SU-DHL-6 (cell line): ENCODE measurements at regions not wholly inside any gene's neighbourhood (a gene's known extent, or its start where the extent isn't known, plus 50 kb on each side); places are given as distances from the start of the nearest gene placed in this dataset.

ENCODE experiments used
- EZH2phosphoT487 ChIP-seq: fragments of 200-600 bp; sonication (generic), shearing (Covaris generic); conservative IDR thresholded peaks from 2 replicates; pipeline ENCODE4 v1.6.1; 2018; ENCODE audit warnings: mild to moderate bottlenecking, antibody characterized with exemption, low read length, moderate library complexity, mixed read lengths
- TF ChIP-seq, protein P1 (sequence below): fragments of 200-600 bp; sonication (generic); IDR thresholded peaks from one replicate; pipeline ENCODE4 v1.5.1; 2017; ENCODE audit warnings: antibody characterized with exemption, mild to moderate bottlenecking, low read length, moderate library complexity; ENCODE audit not compliant: insufficient read depth, poor library complexity, severe bottlenecking

DNA sequence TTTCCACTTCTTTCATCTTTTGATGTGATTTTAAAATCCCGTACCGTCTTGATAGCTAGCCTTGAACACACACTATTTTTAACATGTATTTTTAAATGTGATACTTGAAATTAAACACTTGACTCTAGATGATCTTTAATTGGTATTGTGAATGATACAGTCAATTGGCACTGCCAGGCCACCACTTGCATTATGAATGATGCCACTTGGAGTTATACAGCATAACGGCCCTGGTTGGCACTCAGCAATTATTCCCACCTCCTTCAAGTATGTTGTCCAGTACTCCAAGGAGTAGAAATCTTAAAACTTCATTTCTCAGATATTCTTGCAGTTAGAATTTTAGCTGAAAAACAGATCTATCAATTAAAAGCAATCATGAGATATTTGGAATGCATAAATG, 62.9 kb downstream of the TENT5A start:
- TF ChIP-seq, protein P1, sequence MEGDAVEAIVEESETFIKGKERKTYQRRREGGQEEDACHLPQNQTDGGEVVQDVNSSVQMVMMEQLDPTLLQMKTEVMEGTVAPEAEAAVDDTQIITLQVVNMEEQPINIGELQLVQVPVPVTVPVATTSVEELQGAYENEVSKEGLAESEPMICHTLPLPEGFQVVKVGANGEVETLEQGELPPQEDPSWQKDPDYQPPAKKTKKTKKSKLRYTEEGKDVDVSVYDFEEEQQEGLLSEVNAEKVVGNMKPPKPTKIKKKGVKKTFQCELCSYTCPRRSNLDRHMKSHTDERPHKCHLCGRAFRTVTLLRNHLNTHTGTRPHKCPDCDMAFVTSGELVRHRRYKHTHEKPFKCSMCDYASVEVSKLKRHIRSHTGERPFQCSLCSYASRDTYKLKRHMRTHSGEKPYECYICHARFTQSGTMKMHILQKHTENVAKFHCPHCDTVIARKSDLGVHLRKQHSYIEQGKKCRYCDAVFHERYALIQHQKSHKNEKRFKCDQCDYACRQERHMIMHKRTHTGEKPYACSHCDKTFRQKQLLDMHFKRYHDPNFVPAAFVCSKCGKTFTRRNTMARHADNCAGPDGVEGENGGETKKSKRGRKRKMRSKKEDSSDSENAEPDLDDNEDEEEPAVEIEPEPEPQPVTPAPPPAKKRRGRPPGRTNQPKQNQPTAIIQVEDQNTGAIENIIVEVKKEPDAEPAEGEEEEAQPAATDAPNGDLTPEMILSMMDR: no peak
- TF ChIP-seq EZH2phosphoT487: no peak
